Fibroblast of villous mesenchyme (primary cell): ENCODE measurements at regions not wholly inside any gene's neighbourhood (a gene's known extent, or its start where the extent isn't known, plus 50 kb on each side); places are given as distances from the start of the nearest gene placed in this dataset.
A peak's percentile ranks its signal among the peaks of the same experiment; 100 is the strongest.
"Not testable (repeated sequence)": the region's sequence is repeated elsewhere in the genome, so short reads cannot be mapped to it uniquely, and the experiment has no call there.

Experiments
- DNase-seq: peaks from one replicate; pipeline ENCODE4 v3.0.0-alpha.2; 2010; ENCODE audit warnings: low read depth
- H3K4me3 ChIP-seq: 2 replicates; pipeline ENCODE4 v1.5.1; 2011; ENCODE audit warnings: low read depth, mild to moderate bottlenecking, low read length
- TF ChIP-seq, protein P1 (sequence below): IDR thresholded peaks from 2 replicates; pipeline ENCODE4 v1.5.1; 2012; ENCODE audit warnings: low read depth, mild to moderate bottlenecking, low read length; ENCODE audit not compliant: insufficient read depth

DNA sequence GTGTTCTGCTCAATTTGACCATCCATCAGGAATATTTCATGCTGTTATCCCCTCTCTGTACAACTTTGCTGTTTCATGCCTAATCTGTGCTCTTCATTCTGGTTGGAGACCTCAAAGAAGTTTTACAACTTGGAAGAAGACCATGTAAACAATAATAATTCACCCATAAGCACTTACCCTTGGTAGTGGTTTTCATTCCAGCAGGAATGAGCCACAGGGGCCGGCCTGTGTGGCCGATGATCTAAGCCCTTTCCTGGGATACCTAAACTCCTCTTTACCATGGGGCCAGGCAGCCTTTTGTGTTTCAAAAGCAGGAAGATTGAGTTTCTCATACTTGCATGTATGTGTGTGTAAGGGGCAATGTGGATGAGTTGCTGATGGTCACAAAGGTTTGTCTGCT lies 165.0 kb downstream of the FGF1 start:
- peak; percentile 90 for DNase-seq
- H3K4me3 ChIP-seq, result no peak overlapping the region
- TF ChIP-seq, protein P1, sequence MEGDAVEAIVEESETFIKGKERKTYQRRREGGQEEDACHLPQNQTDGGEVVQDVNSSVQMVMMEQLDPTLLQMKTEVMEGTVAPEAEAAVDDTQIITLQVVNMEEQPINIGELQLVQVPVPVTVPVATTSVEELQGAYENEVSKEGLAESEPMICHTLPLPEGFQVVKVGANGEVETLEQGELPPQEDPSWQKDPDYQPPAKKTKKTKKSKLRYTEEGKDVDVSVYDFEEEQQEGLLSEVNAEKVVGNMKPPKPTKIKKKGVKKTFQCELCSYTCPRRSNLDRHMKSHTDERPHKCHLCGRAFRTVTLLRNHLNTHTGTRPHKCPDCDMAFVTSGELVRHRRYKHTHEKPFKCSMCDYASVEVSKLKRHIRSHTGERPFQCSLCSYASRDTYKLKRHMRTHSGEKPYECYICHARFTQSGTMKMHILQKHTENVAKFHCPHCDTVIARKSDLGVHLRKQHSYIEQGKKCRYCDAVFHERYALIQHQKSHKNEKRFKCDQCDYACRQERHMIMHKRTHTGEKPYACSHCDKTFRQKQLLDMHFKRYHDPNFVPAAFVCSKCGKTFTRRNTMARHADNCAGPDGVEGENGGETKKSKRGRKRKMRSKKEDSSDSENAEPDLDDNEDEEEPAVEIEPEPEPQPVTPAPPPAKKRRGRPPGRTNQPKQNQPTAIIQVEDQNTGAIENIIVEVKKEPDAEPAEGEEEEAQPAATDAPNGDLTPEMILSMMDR, result no peak

DNA sequence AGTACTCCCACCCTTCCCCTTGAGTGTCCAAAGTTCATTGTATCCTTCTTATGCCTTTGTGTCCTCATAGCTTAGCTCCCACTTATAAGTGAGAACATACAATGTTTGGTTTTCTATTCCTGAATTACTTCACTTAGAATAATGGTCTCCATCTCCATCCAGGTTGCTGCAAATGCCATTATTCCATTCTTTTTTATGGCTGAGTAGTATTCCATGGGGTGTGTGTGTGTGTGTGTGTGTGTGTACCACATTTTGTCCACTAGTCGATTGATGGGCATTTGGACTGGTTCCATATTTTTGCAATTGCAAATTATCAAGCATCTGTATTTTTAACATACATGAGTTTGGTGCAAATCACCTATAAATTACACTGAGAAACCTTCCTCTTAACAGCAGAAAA lies 166.0 kb downstream of the FGF1 start:
- not testable (repeated sequence) for H3K4me3 ChIP-seq, DNase-seq

DNA sequence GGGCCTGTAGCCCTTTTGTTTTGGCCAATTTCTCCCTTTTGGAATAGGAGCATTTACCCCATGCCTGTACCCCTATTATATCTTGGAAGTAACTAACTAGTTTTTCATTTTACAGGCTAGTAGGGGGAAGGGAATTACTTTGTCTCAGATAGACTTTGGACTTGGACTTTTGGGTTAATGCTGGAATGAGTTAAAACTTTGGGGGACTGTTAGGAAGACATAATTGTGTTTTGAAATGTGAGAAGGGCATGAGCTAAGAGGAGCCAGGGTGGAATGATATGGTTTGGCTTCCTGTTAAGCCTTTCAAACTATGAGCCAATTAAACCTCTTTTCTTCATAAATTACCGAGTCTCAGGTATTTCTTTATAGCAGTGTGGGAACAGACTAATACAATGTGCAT lies 168.1 kb downstream of the FGF1 start:
- no peak for DNase-seq
- TF ChIP-seq, protein P1, result no peak
- no peak overlapping the region for H3K4me3 ChIP-seq

DNA sequence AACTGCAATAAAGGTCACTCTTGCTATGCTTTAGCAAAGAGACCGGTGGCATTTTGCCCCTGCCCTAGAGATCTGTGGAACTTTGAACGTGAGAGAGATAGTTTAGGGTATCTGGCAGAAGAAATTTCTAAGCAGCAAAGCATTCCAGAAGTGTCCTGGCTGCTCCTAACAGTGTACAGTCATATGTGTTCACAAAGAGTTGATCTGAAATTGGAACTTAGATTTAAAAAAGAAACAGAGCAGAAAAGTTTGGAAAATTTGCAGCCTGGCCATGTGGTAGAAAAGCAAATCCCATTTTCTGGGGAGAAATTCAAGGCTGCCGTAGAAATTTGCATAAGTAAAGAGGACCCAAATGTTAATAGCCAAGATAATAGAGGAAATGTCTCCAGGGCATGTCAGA lies 169.2 kb downstream of the FGF1 start:
- no peak for DNase-seq
- TF ChIP-seq, protein P1, result no peak
- H3K4me3 ChIP-seq, result no peak overlapping the region

DNA sequence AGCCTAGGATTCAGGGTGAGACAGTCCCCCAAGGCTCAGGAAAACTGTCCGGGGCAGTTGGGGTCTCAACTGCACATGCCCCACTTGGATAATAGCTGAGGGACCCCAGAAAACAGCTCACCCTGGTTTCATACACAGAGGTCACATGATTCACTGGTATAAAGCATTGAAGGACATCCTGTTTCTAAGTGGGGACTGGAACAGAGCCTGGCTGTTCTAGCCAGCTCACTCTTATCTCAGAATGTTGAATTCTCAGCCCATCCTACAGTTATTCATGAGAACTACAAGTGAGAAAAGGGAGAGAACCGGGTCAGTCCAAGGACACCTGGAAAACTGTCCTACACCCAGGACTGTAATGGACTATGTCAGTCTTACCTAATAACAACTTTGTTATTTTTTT lies 170.9 kb downstream of the FGF1 start:
- H3K4me3 ChIP-seq, result no peak overlapping the region
- DNase-seq, result no peak
- TF ChIP-seq, protein P1, result no peak

DNA sequence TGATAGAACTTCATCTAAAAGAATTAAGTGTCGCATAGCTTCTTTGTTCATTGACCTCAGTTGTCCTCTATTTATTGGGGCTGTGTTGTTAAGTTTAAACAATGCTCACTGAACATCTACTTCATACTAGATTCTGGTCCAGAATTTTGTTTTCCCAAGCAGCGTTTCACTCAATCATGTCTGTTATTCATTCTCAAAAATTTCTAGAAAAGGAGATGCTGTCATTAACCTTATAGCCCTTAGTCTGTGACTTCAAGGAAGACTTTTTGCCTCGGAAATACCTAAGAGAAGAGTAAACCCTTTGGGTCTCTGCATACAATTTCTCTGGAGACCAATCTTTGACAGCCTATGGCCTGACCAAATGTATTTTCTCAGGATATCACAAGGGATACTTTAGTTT lies 171.7 kb downstream of the FGF1 start:
- no peak for DNase-seq
- TF ChIP-seq, protein P1, result no peak
- no peak overlapping the region for H3K4me3 ChIP-seq

DNA sequence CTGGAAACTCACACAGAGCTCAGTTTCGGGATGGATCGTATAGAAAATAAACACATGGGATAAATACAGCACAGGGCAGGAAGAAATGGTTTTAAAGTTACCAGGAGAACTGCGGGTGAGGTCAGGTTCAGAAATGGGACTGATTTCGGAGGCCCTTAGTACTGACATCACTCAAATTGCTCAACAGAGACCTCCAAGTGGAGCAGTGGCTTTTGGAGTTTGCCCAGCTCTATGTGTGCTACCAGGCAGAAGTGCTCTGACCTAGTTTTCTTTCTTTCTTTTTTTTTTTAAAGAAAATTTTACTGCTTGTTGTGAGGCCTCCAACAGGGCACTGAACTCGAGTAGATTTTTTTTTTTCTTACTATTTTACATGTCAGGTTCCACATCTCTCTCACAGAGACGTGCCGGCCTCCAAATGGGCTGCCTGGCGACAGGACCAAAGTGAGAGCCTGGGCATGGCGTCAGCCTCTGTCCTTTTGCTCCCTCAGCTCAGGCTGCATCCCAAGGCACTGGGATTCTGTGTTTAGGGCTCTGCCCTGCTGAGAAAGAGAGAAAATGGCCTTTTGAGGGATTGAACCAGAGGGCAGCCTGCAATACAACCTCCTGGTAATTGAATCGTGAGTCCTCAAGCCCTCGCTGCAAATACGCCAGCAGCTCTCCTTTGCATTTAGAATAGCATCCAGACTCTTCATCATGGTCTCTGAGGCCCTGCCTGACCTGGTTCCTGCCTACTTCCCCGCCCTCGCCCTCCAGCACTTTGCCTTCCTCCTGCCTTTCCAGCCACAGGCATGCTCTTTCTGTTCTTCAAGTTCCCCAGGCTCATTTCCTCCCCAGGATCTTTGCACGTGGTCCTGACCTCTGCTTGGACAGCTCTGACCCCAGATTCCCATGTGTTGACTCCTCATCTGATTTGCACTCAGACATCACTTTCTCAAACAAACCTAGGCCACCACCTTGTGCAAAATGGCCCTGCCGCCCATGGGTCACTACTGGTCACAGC lies 173.5 kb downstream of the FGF1 start:
- TF ChIP-seq, protein P1, result no peak
- peak; percentile 78 for DNase-seq
- no peak overlapping the region for H3K4me3 ChIP-seq
